ENCODE measurements at regions not wholly inside any gene's neighbourhood (a gene's known extent, or its start where the extent isn't known, plus 50 kb on each side); places are given as distances from the start of the nearest gene placed in this dataset.

DNA sequence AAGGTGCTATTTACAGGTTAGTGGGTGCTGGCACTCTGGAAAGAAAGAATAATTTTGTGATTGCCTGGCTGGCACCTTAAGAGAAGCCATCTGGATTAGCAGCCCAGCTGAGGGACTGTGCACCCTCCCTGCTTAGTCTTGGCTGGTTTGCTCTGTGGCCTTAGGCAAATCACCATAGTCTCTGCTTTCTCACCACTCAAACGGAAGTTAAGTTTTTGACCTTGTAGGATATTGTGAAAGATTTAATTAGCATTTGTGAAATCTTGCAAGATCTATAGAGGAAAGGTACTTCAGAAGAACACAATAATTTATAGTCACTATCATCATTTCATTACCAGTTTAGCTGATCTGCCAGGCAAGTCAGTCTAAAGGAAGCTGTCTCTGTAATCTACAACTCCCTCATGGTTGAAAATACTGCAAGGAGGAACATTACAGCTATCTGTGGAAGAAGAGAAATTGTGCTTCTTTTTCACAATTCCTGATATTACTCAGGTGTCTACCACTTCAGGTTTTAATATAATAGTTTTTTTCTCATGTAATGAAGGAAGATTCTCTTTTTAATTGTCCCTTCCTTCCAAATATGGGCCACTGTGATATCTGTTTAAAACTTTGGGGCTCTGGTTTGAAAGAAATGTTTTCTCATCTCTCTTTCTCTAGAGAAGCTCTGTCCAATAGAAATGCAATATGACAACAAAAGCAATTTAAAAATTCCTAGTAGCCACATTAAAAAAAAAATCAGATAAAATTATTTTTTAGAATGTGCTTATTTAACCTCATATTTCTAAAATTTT, 219.6 kb downstream of the PTEN start (continued):
- TF ChIP-seq PML (IDR thresholded peaks at IDR 0.05; ENCODE audit: low read length) (no peak), STAT1 (conservative IDR thresholded peaks at IDR 0.05) (no peak), ATF7 (IDR thresholded peaks at IDR 0.05; ENCODE audit: low read depth) (0 out of 2 replicates have a peak, but pooled peaks have one; percentile 21), ZNF217 (IDR thresholded peaks at IDR 0.05) (peak; percentile 63; the same call in 1 of the 2 replicates), ASH2L (IDR thresholded peaks at IDR 0.05; ENCODE audit: borderline replicate concordance, low read depth) (0 out of 2 replicates have a peak, but pooled peaks have one; percentile 52), ZNF384 (IDR thresholded peaks at IDR 0.05; ENCODE audit: borderline replicate concordance, low read depth, low read length) (0 out of 2 replicates have a peak, but pooled peaks have one; percentile 16), MYC (IDR thresholded peaks at IDR 0.05; ENCODE audit: insufficient read depth, insufficient read length, insufficient replicate concordance, low read length, severe bottlenecking) (no peak), BMI1 (IDR thresholded peaks at IDR 0.05; ENCODE audit: borderline replicate concordance) (no peak), CUX1 (IDR thresholded peaks at IDR 0.05; ENCODE audit: insufficient replicate concordance, low read depth, low read length) (peak; percentile 56), TBL1XR1 (IDR thresholded peaks at IDR 0.05; ENCODE audit: low read depth, low read length) (no peak), ATF3 (IDR thresholded peaks at IDR 0.05; ENCODE audit: borderline replicate concordance, extremely low read depth, low read depth, low read length) (no peak), IRF4 (IDR thresholded peaks at IDR 0.05; ENCODE audit: low read depth, low read length) (no peak), STAT3 (IDR thresholded peaks at IDR 0.05; ENCODE audit: low read depth, low read length) (no peak), RUNX3 (IDR thresholded peaks at IDR 0.05; ENCODE audit: low read length) (peak; percentile 58; the same call in 1 of the 2 replicates), EGR1 (IDR thresholded peaks at IDR 0.05; ENCODE audit: borderline replicate concordance in 1 of 2, low read depth in 2 of 2, low read length in 2 of 2) (no peak), ZNF274 (IDR thresholded peaks at IDR 0.05; ENCODE audit: insufficient read depth, insufficient read length) (no peak), WRNIP1 (IDR thresholded peaks at IDR 0.05; ENCODE audit: borderline replicate concordance, low read depth, low read length) (no peak)
- TF ChIP-seq, protein P1, sequence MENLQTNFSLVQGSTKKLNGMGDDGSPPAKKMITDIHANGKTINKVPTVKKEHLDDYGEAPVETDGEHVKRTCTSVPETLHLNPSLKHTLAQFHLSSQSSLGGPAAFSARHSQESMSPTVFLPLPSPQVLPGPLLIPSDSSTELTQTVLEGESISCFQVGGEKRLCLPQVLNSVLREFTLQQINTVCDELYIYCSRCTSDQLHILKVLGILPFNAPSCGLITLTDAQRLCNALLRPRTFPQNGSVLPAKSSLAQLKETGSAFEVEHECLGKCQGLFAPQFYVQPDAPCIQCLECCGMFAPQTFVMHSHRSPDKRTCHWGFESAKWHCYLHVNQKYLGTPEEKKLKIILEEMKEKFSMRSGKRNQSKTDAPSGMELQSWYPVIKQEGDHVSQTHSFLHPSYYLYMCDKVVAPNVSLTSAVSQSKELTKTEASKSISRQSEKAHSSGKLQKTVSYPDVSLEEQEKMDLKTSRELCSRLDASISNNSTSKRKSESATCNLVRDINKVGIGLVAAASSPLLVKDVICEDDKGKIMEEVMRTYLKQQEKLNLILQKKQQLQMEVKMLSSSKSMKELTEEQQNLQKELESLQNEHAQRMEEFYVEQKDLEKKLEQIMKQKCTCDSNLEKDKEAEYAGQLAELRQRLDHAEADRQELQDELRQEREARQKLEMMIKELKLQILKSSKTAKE (IDR thresholded peaks at IDR 0.05; ENCODE audit: low read depth, poor library complexity, severe bottlenecking), result peak; percentile 55
- TF ChIP-seq, protein P2, sequence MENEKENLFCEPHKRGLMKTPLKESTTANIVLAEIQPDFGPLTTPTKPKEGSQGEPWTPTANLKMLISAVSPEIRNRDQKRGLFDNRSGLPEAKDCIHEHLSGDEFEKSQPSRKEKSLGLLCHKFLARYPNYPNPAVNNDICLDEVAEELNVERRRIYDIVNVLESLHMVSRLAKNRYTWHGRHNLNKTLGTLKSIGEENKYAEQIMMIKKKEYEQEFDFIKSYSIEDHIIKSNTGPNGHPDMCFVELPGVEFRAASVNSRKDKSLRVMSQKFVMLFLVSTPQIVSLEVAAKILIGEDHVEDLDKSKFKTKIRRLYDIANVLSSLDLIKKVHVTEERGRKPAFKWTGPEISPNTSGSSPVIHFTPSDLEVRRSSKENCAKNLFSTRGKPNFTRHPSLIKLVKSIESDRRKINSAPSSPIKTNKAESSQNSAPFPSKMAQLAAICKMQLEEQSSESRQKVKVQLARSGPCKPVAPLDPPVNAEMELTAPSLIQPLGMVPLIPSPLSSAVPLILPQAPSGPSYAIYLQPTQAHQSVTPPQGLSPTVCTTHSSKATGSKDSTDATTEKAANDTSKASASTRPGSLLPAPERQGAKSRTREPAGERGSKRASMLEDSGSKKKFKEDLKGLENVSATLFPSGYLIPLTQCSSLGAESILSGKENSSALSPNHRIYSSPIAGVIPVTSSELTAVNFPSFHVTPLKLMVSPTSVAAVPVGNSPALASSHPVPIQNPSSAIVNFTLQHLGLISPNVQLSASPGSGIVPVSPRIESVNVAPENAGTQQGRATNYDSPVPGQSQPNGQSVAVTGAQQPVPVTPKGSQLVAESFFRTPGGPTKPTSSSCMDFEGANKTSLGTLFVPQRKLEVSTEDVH (IDR thresholded peaks at IDR 0.05; ENCODE audit: low read depth, partially characterized antibody), result no peak

Measured in GM12878 (cell line).